Stimulated activated CD4-positive, alpha-beta T cell treated with anti-CD3 and anti-CD28 coated beads, TNF-alpha, amount 100 ng/mL, for 1 hour (primary cell): ENCODE measurements at regions not wholly inside any gene's neighbourhood (a gene's known extent, or its start where the extent isn't known, plus 50 kb on each side); places are given as distances from the start of the nearest gene placed in this dataset.
A peak's percentile ranks its signal among the peaks of the same experiment; 100 is the strongest.

ENCODE experiments used
- DNase-seq, 3 donors: peaks; one replicate each; pipeline ENCODE4 v3.0.0-alpha.2; 2020; ENCODE audit warnings: low read depth in 3 of 3, low spot score in 1 of 3

- no peak for DNase-seq
Observed at GRCh38 chr12:68449196-68449595, 117.0 kb upstream of the MDM1 start.

- no peak for DNase-seq
Observed at GRCh38 chr12:68450947-68451260, 118.7 kb upstream of the MDM1 start.

GRCh38 chr12:68451261-68452077 lies 119.3 kb upstream of the MDM1 start:
- peak in 1 of 3 donors; percentile 3 for DNase-seq

- no peak for DNase-seq
Observed at GRCh38 chr12:68452078-68452715, 120.0 kb upstream of the MDM1 start.

- DNase-seq, result no peak
Observed at GRCh38 chr12:68453278-68453677, 121.1 kb upstream of the MDM1 start.

GRCh38 chr12:68453876-68454275 lies 121.7 kb upstream of the MDM1 start:
- DNase-seq, result no peak

GRCh38 chr12:68454892-68455291 lies 122.7 kb upstream of the MDM1 start:
- DNase-seq, result no peak

- DNase-seq, result no peak
Observed at GRCh38 chr12:68455691-68456345, 123.7 kb upstream of the MDM1 start.

GRCh38 chr12:68458866-68459265 lies 126.7 kb upstream of the MDM1 start:
- DNase-seq, result no peak

- DNase-seq, result no peak
Observed at GRCh38 chr12:68460236-68460635, 128.1 kb upstream of the MDM1 start.

- no peak for DNase-seq
Observed at GRCh38 chr12:68461645-68462044, 129.5 kb upstream of the MDM1 start.

GRCh38 chr12:68462803-68463202 lies 130.6 kb upstream of the MDM1 start:
- no peak for DNase-seq

- DNase-seq, result no peak
Observed at GRCh38 chr12:68465227-68465626, 133.1 kb upstream of the MDM1 start.

GRCh38 chr12:68467514-68467913 lies 135.4 kb upstream of the MDM1 start:
- no peak for DNase-seq

- DNase-seq, result no peak
Observed at GRCh38 chr12:68468036-68468435, 135.9 kb upstream of the MDM1 start.

GRCh38 chr12:68469113-68469512 lies 137.0 kb upstream of the MDM1 start:
- DNase-seq, result no peak

- DNase-seq, result no peak
Observed at GRCh38 chr12:68470664-68471328, 138.6 kb upstream of the MDM1 start.

- no peak for DNase-seq
Observed at GRCh38 chr12:68474467-68475204, 136.1 kb upstream of the RAP1B start.

GRCh38 chr12:68476794-68477193 lies 133.9 kb upstream of the RAP1B start:
- DNase-seq, result no peak

- DNase-seq, result no peak
Observed at GRCh38 chr12:68477261-68477772, 133.4 kb upstream of the RAP1B start.

GRCh38 chr12:68477906-68478305 lies 132.8 kb upstream of the RAP1B start:
- DNase-seq, result no peak
